ENCODE measurements at regions not wholly inside any gene's neighbourhood (a gene's known extent, or its start where the extent isn't known, plus 50 kb on each side); places are given as distances from the start of the nearest gene placed in this dataset.

- Mint-ChIP-seq H3K27me3 (ENCODE audit: insufficient read depth, low read depth, poor library complexity) (peaks cover 59% of the 10 kb centered on the region), H3K36me3 (ENCODE audit: low read depth) (peaks cover 97% of the 10 kb centered on the region), H3K27ac (peak overlapping the region; percentile 95), H3K4me3 (peak overlapping the region; percentile 99; the same call in 1 of the 3 replicates), H3K9me3 (peaks cover 30% of the 10 kb centered on the region), H3K4me1 (peaks cover 56% of the 10 kb centered on the region)
- TF ChIP-seq POLR2AphosphoS5 (IDR thresholded peaks at IDR 0.05; ENCODE audit: low read depth): peak; percentile 34
- no peak for TF ChIP-seq JUNB (IDR thresholded peaks at IDR 0.05; ENCODE audit: unreplicated experiment)
- peak; percentile 12 for ATAC-seq
- peaks cover 37% of the 10 kb centered on the region for H3F3A ChIP-seq (replicated peaks; ENCODE audit: low read depth)
- no peak overlapping the region for H2AFZ ChIP-seq
- H3K79me2 ChIP-seq (replicated peaks; ENCODE audit: insufficient read depth): peaks cover 33% of the 10 kb centered on the region
- H3K4me2 ChIP-seq: peak overlapping the region; percentile 75
- H3K9me2 ChIP-seq (ENCODE audit: insufficient read depth): peaks cover 4% of the 10 kb centered on the region; the same call in 1 of the 2 replicates
- H3K36me3 ChIP-seq (ENCODE audit: insufficient read depth): peaks cover 47% of the 10 kb centered on the region
- H3K27me3 ChIP-seq (ENCODE audit: insufficient read depth): no peaks in the 10 kb centered on the region
- no peak for DNase-seq (ENCODE audit: low spot score)
- peak overlapping the region; percentile 51; the same call in 1 of the 2 replicates for H3K4me3 ChIP-seq
- H4K20me1 ChIP-seq (replicated peaks; ENCODE audit: insufficient read depth): peaks cover 8% of the 10 kb centered on the region; the same call in 1 of the 2 replicates
- H3K4me1 ChIP-seq (ENCODE audit: insufficient read depth): peaks cover 24% of the 10 kb centered on the region
- peak overlapping the region; percentile 95 for H3K27ac ChIP-seq (ENCODE audit: low read depth)
Measured at GRCh38 chr2:209305746-209306196, 118.1 kb upstream of the MAP2 start.

GRCh38 chr2:209307161-209308001 lies 116.5 kb upstream of the MAP2 start:
- Mint-ChIP-seq H3K27me3 (ENCODE audit: insufficient read depth, low read depth, poor library complexity) (peaks cover 48% of the 10 kb centered on the region), H3K4me1 (peaks cover 55% of the 10 kb centered on the region), H3K4me3 (no peak overlapping the region), H3K27ac (no peak overlapping the region; the same call in 1 of the 2 replicates), H3K9me3 (peaks cover 15% of the 10 kb centered on the region; the same call in 2 of the 3 replicates), H3K36me3 (ENCODE audit: low read depth) (peaks cover 91% of the 10 kb centered on the region)
- H2AFZ ChIP-seq: no peak overlapping the region
- no peak overlapping the region for H3K4me3 ChIP-seq
- H3F3A ChIP-seq (replicated peaks; ENCODE audit: low read depth): peaks cover 37% of the 10 kb centered on the region
- H3K4me2 ChIP-seq: no peak overlapping the region
- DNase-seq (ENCODE audit: low spot score) (no peak), ATAC-seq (peak; percentile 75)
- peak overlapping the region; percentile 95 for H3K27ac ChIP-seq (ENCODE audit: low read depth)
- peaks cover 20% of the 10 kb centered on the region; the same call in 1 of the 2 replicates for H4K20me1 ChIP-seq (replicated peaks; ENCODE audit: insufficient read depth)
- H3K27me3 ChIP-seq (ENCODE audit: insufficient read depth): no peaks in the 10 kb centered on the region
- peaks cover 17% of the 10 kb centered on the region for H3K79me2 ChIP-seq (replicated peaks; ENCODE audit: insufficient read depth)
- H3K4me1 ChIP-seq (ENCODE audit: insufficient read depth): peaks cover 24% of the 10 kb centered on the region
- H3K9me2 ChIP-seq (ENCODE audit: insufficient read depth): peaks cover 4% of the 10 kb centered on the region; the same call in 1 of the 2 replicates
- peak; percentile 89 for TF ChIP-seq POLR2AphosphoS5 (IDR thresholded peaks at IDR 0.05; ENCODE audit: low read depth)
- no peak for TF ChIP-seq CREB1 (CRISPR knock-in tag; IDR thresholded peaks at IDR 0.05; ENCODE audit: low read depth)
- 0 out of 2 replicates have a peak, but pooled peaks have one; percentile 25 for TF ChIP-seq ETS1 (IDR thresholded peaks at IDR 0.05)
- TF ChIP-seq NANOG (IDR thresholded peaks at IDR 0.05; ENCODE audit: borderline replicate concordance): peak; percentile 38; the same call in 1 of the 2 replicates
- TF ChIP-seq REST (IDR thresholded peaks at IDR 0.05; ENCODE audit: unreplicated experiment): no peak
- H3K36me3 ChIP-seq (ENCODE audit: insufficient read depth): peaks cover 37% of the 10 kb centered on the region; the same call in 1 of the 2 replicates
